Mesenchymal stem cell (in vitro differentiated cells and primary cell): ENCODE measurements at regions not wholly inside any gene's neighbourhood (a gene's known extent, or its start where the extent isn't known, plus 50 kb on each side); places are given as distances from the start of the nearest gene placed in this dataset.

ENCODE experiments used
- DNase-seq: peaks from one replicate; pipeline ENCODE4 v3.0.0-alpha.2; 2013
- H2AFZ ChIP-seq: one replicate; pipeline ENCODE4 v1.6.1; 2013; ENCODE audit warnings: low read depth, mild to moderate bottlenecking, control low read depth, inconsistent platforms, low read length, moderate library complexity
- H2AK5ac ChIP-seq: 2 replicates; pipeline ENCODE4 v1.6.1; 2013; ENCODE audit warnings: low read length, moderate library complexity, mild to moderate bottlenecking, inconsistent platforms; ENCODE audit not compliant: severe bottlenecking
- H2BK120ac ChIP-seq: one replicate; pipeline ENCODE4 v1.6.1; 2013; ENCODE audit warnings: low read depth, mild to moderate bottlenecking, inconsistent platforms, low read length, moderate library complexity
- H2BK12ac ChIP-seq, 2 experiments: one replicate each; pipeline ENCODE4 v1.6.1; 2013; ENCODE audit warnings: inconsistent platforms in 2 of 2, low read length in 2 of 2, mild to moderate bottlenecking in 2 of 2, moderate library complexity in 2 of 2, control low read depth in 1 of 2
- H2BK15ac ChIP-seq: one replicate; pipeline ENCODE4 v1.6.1; 2013; ENCODE audit warnings: mild to moderate bottlenecking, low read depth, inconsistent platforms; ENCODE audit not compliant: poor library complexity, severe bottlenecking
- H2BK5ac ChIP-seq: 2 replicates; pipeline ENCODE4 v1.6.1; 2013; ENCODE audit warnings: low read depth, mild to moderate bottlenecking, low read length, control low read depth, inconsistent platforms; ENCODE audit not compliant: poor library complexity, severe bottlenecking
- H3K14ac ChIP-seq, 2 experiments: one replicate each; pipeline ENCODE4 v1.6.1; 2013; ENCODE audit warnings: inconsistent platforms in 2 of 2, low read length in 2 of 2, control low read depth in 1 of 2, mild to moderate bottlenecking in 1 of 2, moderate library complexity in 1 of 2
- H3K18ac ChIP-seq, 2 experiments: one replicate each; pipeline ENCODE4 v1.6.1; 2013; ENCODE audit warnings: inconsistent platforms in 2 of 2, low read length in 2 of 2, control low read depth in 1 of 2, low read depth in 1 of 2, mild to moderate bottlenecking in 1 of 2
- H3K23ac ChIP-seq, 2 experiments: one replicate each; pipeline ENCODE4 v1.6.1; 2013; ENCODE audit warnings: inconsistent platforms in 2 of 2, low read length in 2 of 2, mild to moderate bottlenecking in 2 of 2, moderate library complexity in 2 of 2, control low read depth in 1 of 2
- H3K27ac ChIP-seq: 2 replicates; pipeline ENCODE4 v1.5.1; 2013; ENCODE audit warnings: mild to moderate bottlenecking, moderate library complexity, low read length, control low read depth, inconsistent platforms; ENCODE audit not compliant: poor library complexity, severe bottlenecking
- H3K27me3 ChIP-seq, 2 experiments: 2 replicates each; pipeline versions ENCODE4 v1.6.1 to v1.7.0; 2013; ENCODE audit warnings: low read length in 2 of 2, mild to moderate bottlenecking in 2 of 2, moderate library complexity in 2 of 2, control low read depth in 1 of 2, inconsistent platforms in 1 of 2; ENCODE audit not compliant: control insufficient read depth in 1 of 2, insufficient read depth in 1 of 2
- H3K36me3 ChIP-seq, 2 experiments: 2 replicates each; pipeline versions ENCODE4 v1.6.1 to v1.7.0; 2013; ENCODE audit warnings: low read length in 2 of 2, control low read depth in 1 of 2, inconsistent platforms in 1 of 2, low read depth in 1 of 2, mild to moderate bottlenecking in 1 of 2; ENCODE audit not compliant: insufficient read depth in 2 of 2, control insufficient read depth in 1 of 2
- H3K4ac ChIP-seq, 2 experiments: one replicate each; pipeline ENCODE4 v1.6.1; 2013; ENCODE audit warnings: inconsistent platforms in 2 of 2, low read length in 2 of 2, mild to moderate bottlenecking in 2 of 2, moderate library complexity in 2 of 2, control low read depth in 1 of 2, low read depth in 1 of 2
- H3K4me1 ChIP-seq: 2 replicates; pipeline ENCODE4 v1.6.1; 2013; ENCODE audit warnings: low read depth, low read length, control low read depth; ENCODE audit not compliant: control insufficient read depth, insufficient read depth
- H3K4me2 ChIP-seq: 2 replicates; pipeline ENCODE4 v1.6.1; 2013; ENCODE audit warnings: low read length, mild to moderate bottlenecking, inconsistent platforms; ENCODE audit not compliant: poor library complexity, severe bottlenecking
- H3K4me3 ChIP-seq, 2 experiments: 2 replicates each; pipeline versions ENCODE4 v1.5.1 to v1.7.0; 2013; ENCODE audit warnings: low read length in 2 of 2, mild to moderate bottlenecking in 2 of 2, control low read depth in 1 of 2, low read depth in 1 of 2; ENCODE audit not compliant: insufficient read depth in 1 of 2
- H3K79me1 ChIP-seq: replicated peaks from 2 replicates; pipeline ENCODE4 v1.6.1; 2013; ENCODE audit warnings: mild to moderate bottlenecking, control low read depth, low read length, inconsistent platforms; ENCODE audit not compliant: poor library complexity, severe bottlenecking
- H3K9ac ChIP-seq: 2 replicates; pipeline ENCODE4 v1.7.0; 2013; ENCODE audit warnings: mild to moderate bottlenecking, low read length, moderate library complexity
- H3K9me3 ChIP-seq: 2 replicates; pipeline ENCODE4 v1.7.0; 2013; ENCODE audit warnings: mild to moderate bottlenecking, low read length; ENCODE audit not compliant: control insufficient read depth
- H4K8ac ChIP-seq: one replicate; pipeline ENCODE4 v1.6.1; 2013; ENCODE audit warnings: inconsistent platforms, mild to moderate bottlenecking, low read length, moderate library complexity
- H4K91ac ChIP-seq: one replicate; pipeline ENCODE4 v1.6.1; 2013; ENCODE audit warnings: mild to moderate bottlenecking, low read length, inconsistent platforms
- WGBS: methylation state at CpG from one replicate; pipeline ENCODE4 v1.1.7; 2013; ENCODE audit warnings: mixed read lengths; 5-methylcytosine and 5-hydroxymethylcytosine counted together

GRCh38 chr14:98408713-98409112 is 863.3 kb downstream of the BCL11B start:
- Histone ChIP-seq H2AK5ac (no peak overlapping the region), H3K23ac (no peak overlapping the region), H2BK5ac (no peak overlapping the region), H3K36me3 (no peaks in the 10 kb centered on the region), H2BK12ac (no peak overlapping the region), H3K27me3 (no peaks in the 10 kb centered on the region), H2AFZ (no peak overlapping the region), H4K91ac (no peak overlapping the region), H3K27ac (no peak overlapping the region), H3K18ac (no peak overlapping the region), H3K4me1 (no peaks in the 10 kb centered on the region), H3K14ac (no peak overlapping the region), H3K9ac (no peak overlapping the region), H3K9me3 (no peaks in the 10 kb centered on the region), H3K4me3 (no peak overlapping the region), H3K79me1 (no peaks in the 10 kb centered on the region), H3K4me2 (no peak overlapping the region), H2BK15ac (no peak overlapping the region), H4K8ac (no peak overlapping the region), H2BK120ac (no peak overlapping the region), H3K4ac (no peak overlapping the region)
- WGBS, result 84% methylated on average over 6 of the region's 6 CpGs
- DNase-seq, result no peak

- WGBS, result 90% methylated on average over 8 of the region's 8 CpGs
- Histone ChIP-seq H4K91ac (no peak overlapping the region), H3K36me3 (no peaks in the 10 kb centered on the region), H3K4ac (no peak overlapping the region), H3K9ac (no peak overlapping the region), H3K4me1 (no peaks in the 10 kb centered on the region), H3K27ac (no peak overlapping the region), H3K27me3 (no peaks in the 10 kb centered on the region), H3K14ac (no peak overlapping the region), H3K4me2 (no peak overlapping the region), H3K79me1 (no peaks in the 10 kb centered on the region), H4K8ac (no peak overlapping the region), H3K18ac (no peak overlapping the region), H3K4me3 (no peak overlapping the region), H2BK12ac (no peak overlapping the region), H2AFZ (no peak overlapping the region), H3K9me3 (no peaks in the 10 kb centered on the region), H2AK5ac (no peak overlapping the region), H2BK120ac (no peak overlapping the region), H2BK15ac (no peak overlapping the region), H3K23ac (no peak overlapping the region), H2BK5ac (no peak overlapping the region)
- DNase-seq, result no peak
Observed at GRCh38 chr14:98411154-98411553, 860.8 kb downstream of the BCL11B start.

- no peaks in the 10 kb centered on the region for H3K9me3 ChIP-seq
- H3K4me2 ChIP-seq, result no peak overlapping the region
- no peak overlapping the region for H3K9ac ChIP-seq
- H2AFZ ChIP-seq, result no peak overlapping the region
- H4K8ac ChIP-seq, result no peak overlapping the region
- WGBS, result 82% methylated on average over 2 of the region's 2 CpGs
- H3K27ac ChIP-seq, result no peak overlapping the region
- no peaks in the 10 kb centered on the region for H3K36me3 ChIP-seq
- H3K4ac ChIP-seq, result no peak overlapping the region
- H2BK12ac ChIP-seq, result no peak overlapping the region
- no peak overlapping the region for H3K4me3 ChIP-seq
- no peaks in the 10 kb centered on the region for H3K4me1 ChIP-seq
- H2BK5ac ChIP-seq, result no peak overlapping the region
- no peak overlapping the region for H2AK5ac ChIP-seq
- no peak overlapping the region for H2BK15ac ChIP-seq
- H3K79me1 ChIP-seq, result no peaks in the 10 kb centered on the region
- DNase-seq, result no peak
- H3K14ac ChIP-seq, result no peak overlapping the region
- no peak overlapping the region for H3K23ac ChIP-seq
- no peaks in the 10 kb centered on the region for H3K27me3 ChIP-seq
- no peak overlapping the region for H4K91ac ChIP-seq
- H3K18ac ChIP-seq, result no peak overlapping the region
- H2BK120ac ChIP-seq, result no peak overlapping the region
Observed at GRCh38 chr14:98412431-98412830, 859.6 kb downstream of the BCL11B start.

- Histone ChIP-seq H3K36me3 (no peaks in the 10 kb centered on the region), H3K18ac (no peak overlapping the region), H2AFZ (no peak overlapping the region), H3K4ac (no peak overlapping the region), H3K27me3 (no peaks in the 10 kb centered on the region), H3K23ac (no peak overlapping the region), H4K91ac (no peak overlapping the region), H3K9ac (no peak overlapping the region), H3K4me2 (no peak overlapping the region), H3K4me3 (no peak overlapping the region), H2BK5ac (no peak overlapping the region), H3K79me1 (no peaks in the 10 kb centered on the region), H4K8ac (no peak overlapping the region), H2BK12ac (no peak overlapping the region), H2BK120ac (no peak overlapping the region), H3K4me1 (no peaks in the 10 kb centered on the region), H2BK15ac (no peak overlapping the region), H3K9me3 (peaks cover 3% of the 10 kb centered on the region), H3K27ac (no peak overlapping the region), H2AK5ac (no peak overlapping the region), H3K14ac (no peak overlapping the region)
- no peak for DNase-seq
- 81% methylated on average over 6 of the region's 6 CpGs for WGBS
Observed at GRCh38 chr14:98415766-98416165, 856.2 kb downstream of the BCL11B start.
